ENCODE measurements at regions not wholly inside any gene's neighbourhood (a gene's known extent, or its start where the extent isn't known, plus 50 kb on each side); places are given as distances from the start of the nearest gene placed in this dataset.

GRCh38 chr18:29930231-29930630 lies 1112.3 kb downstream of the DSC3 start:
- H3K27ac ChIP-seq (ENCODE audit: insufficient read length, low read depth, low read length), result no peak overlapping the region
- no peak overlapping the region for H2BK5ac ChIP-seq (ENCODE audit: insufficient read length, low read length)
- no peaks in the 10 kb centered on the region for H3K23me2 ChIP-seq (ENCODE audit: insufficient read length, low read depth, low read length, poor library complexity, severe bottlenecking)
- no peak overlapping the region for H4K91ac ChIP-seq (ENCODE audit: insufficient read length, low read depth, low read length)
- WGBS (ENCODE audit: extremely low coverage, insufficient read length, low lambda C conversion rate), result no CpG with 5 or more reads among the region's 1 CpG
- no peak overlapping the region for H2AK5ac ChIP-seq (ENCODE audit: insufficient read length, low read length)
- no peaks in the 10 kb centered on the region for H3K9me3 ChIP-seq (ENCODE audit: control insufficient read depth, low read depth, low read length)
- H3K23ac ChIP-seq (ENCODE audit: insufficient read length, low read depth, low read length), result no peak overlapping the region
- no peak overlapping the region for H3T11ph ChIP-seq (ENCODE audit: low read length)
- H3K18ac ChIP-seq (ENCODE audit: insufficient read length, low read depth, low read length), result no peak overlapping the region
- H4K5ac ChIP-seq (ENCODE audit: insufficient read length, low read depth, low read length), result no peak overlapping the region
- no peaks in the 10 kb centered on the region for H3K27me3 Mint-ChIP-seq (ENCODE audit: low read depth)
- H3K27me3 ChIP-seq (ENCODE audit: insufficient read depth, low read length), result no peaks in the 10 kb centered on the region
- no peaks in the 10 kb centered on the region for H3K36me3 Mint-ChIP-seq (ENCODE audit: insufficient read depth in 1 of 3, low read depth in 3 of 3)
- no peak overlapping the region for H3K14ac ChIP-seq (ENCODE audit: insufficient read depth, low read length)
- H2BK12ac ChIP-seq (ENCODE audit: insufficient read length, low read depth, low read length), result no peak overlapping the region
- no peaks in the 10 kb centered on the region for H3K9me3 Mint-ChIP-seq
- no peaks in the 10 kb centered on the region for H4K20me1 ChIP-seq (ENCODE audit: control insufficient read depth, insufficient read depth, insufficient read length)
- no peak overlapping the region for H3K27ac Mint-ChIP-seq
- H3K4me3 Mint-ChIP-seq, result no peak overlapping the region
- no peak overlapping the region for H3K4ac ChIP-seq (ENCODE audit: low read depth, low read length)
- no peak overlapping the region for H2BK20ac ChIP-seq (ENCODE audit: low read depth, low read length, poor library complexity, severe bottlenecking)
- H2BK120ac ChIP-seq (ENCODE audit: low read depth, low read length, poor library complexity, severe bottlenecking), result no peak overlapping the region
- H3K79me1 ChIP-seq (ENCODE audit: insufficient read depth, low read depth, low read length, poor library complexity, severe bottlenecking), result no peaks in the 10 kb centered on the region
- no peak overlapping the region for H2BK15ac ChIP-seq (ENCODE audit: low read depth, low read length)
- H3K4me1 Mint-ChIP-seq, result no peaks in the 10 kb centered on the region
- H3K79me2 ChIP-seq (ENCODE audit: insufficient read depth, low read length), result no peaks in the 10 kb centered on the region
- H4K8ac ChIP-seq (replicated peaks; ENCODE audit: insufficient read length, low read depth, low read length), result no peak overlapping the region
- H3K4me1 ChIP-seq (ENCODE audit: insufficient read depth, low read length), result no peaks in the 10 kb centered on the region
- no peak for TF ChIP-seq CTCF (conservative IDR thresholded peaks at IDR 0.05)
- H3K9ac ChIP-seq (ENCODE audit: extremely low read depth, insufficient read length, low read length), result no peak overlapping the region
- H3K4me2 ChIP-seq (ENCODE audit: insufficient read depth, insufficient read length, low read length), result no peak overlapping the region
- no peak overlapping the region for H2AFZ ChIP-seq (ENCODE audit: low read length)
- no peak for DNase-seq
- H3K56ac ChIP-seq (ENCODE audit: insufficient read length, low read depth, low read length), result no peak overlapping the region
